GM21367 (cell line): ENCODE measurements at regions not wholly inside any gene's neighbourhood (a gene's known extent, or its start where the extent isn't known, plus 50 kb on each side); places are given as distances from the start of the nearest gene placed in this dataset.

ENCODE experiments used
- ATAC-seq: cut with Tn5 transposase; IDR thresholded peaks from one replicate; pipeline ENCODE4 v1.9.1; 2021; ENCODE audit not compliant: unreplicated experiment

DNA sequence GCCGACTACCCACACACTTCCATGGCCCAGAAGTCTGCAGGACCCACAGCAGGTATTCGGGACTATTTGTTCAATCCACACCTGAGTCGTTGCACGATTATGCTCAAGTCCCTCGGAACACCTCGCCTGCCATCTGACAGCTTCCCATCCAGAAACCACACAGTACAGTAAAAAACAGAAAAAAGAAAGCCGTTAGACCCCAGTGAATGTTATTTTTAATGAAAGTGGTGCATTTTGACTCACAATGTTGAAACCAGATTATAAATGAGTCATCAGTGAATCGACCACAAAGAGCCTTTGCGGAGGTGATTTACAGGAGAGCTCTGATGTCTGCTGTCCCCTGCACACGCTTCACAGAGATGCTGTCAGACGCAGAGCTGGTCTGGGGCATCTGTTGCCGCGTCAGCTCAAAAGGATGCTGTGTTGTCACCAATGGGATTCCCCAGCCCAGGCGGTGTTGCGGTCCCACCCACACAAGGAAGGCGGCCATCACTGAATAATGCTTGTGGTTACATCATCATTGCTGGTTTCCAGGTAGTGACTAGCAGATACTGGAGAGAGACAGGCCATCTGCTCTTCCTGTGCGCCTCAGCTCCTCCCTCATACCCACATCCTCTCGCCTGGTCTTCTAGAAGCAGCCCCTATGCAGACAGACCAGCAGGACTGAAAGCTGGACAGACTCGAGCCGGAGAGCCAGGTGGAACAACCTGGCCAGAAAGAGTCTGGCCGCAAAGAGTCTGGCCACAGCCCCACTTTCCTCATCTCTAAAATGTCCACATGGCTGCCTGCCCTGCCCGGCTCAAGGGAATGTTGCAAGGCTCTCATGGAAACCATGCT lies 116.8 kb downstream of the TOMM20 start:
- peak; percentile 65 for ATAC-seq

DNA sequence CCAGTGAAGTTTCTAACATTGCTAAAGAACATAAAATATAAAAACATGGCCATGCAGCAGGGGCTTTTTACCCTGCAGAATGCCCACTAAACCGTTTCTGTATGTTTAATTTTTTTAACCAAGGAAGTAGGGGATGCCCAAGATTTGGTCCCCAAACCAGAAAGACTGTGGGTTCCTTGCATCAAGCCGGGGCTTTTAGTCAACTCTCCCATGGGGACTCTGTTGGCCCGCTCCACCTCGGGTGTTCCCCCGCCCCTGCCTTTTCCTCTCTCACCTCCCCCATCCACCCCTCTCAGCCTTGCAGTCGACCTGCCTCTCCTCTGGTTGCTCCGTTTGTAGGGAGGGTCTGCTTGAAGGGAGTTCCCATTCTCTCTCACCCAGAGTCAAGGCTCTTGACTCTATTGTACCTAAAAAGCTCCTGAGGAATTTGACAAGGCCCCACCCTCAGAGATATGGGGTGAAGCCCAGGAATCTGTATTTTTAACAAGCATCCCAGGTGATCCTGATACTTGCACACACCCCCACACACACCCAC lies 117.5 kb downstream of the TOMM20 start:
- no peak for ATAC-seq

DNA sequence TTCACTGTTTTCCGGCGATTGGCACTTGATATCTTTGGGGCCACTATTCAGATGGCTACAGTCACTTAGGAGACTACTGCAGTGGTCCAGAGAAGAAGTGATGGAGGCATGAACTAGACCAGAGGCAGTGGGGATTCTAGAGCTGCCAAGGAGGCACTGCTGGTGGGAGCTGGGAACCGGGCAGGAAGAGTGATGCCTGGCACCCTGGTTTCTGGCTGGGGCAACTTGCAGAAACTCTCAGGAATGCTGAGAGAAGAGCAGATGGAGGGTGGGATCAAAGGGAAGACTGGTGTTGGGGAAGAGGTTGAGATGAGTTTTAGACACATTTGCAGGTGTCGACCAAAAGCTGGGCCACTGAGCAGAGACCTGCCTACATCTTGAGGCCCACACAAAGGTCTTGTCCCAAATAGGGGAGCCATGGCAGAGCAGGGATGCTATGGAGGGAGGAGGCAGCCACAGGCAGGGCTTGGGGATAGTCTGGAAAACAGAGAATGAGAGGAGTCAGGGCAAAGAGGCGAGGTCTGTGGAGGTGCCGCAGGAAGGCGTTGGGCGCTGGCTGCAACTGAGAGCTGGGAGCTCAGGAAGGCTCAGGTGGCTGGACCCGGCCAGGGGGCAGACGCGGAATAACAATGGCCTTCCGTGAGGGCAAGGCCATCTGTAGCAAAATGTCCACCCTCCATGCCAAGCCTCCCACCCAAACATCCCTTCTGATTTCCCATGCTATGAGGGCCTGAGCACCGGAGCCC lies 118.9 kb downstream of the TOMM20 start:
- no peak for ATAC-seq

DNA sequence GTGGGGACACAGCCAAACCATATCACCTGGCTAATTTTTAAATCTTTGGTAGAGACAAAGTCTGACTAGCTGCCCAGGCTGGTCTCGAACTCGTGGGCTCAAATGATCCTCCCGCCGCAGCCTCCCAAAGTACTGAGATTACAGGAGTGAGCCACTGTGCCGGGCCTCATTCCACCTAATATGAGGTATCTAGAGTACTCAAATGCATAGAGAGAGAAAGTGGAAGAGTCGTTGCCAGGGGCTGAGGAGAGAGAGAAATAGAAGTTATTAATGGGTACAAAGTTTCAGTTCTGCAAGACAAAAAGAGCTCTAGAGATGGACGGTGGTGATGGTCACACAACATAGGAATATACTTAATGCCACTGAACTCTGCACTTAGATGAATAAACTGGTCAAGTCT lies 119.6 kb downstream of the TOMM20 start:
- ATAC-seq, result no peak

DNA sequence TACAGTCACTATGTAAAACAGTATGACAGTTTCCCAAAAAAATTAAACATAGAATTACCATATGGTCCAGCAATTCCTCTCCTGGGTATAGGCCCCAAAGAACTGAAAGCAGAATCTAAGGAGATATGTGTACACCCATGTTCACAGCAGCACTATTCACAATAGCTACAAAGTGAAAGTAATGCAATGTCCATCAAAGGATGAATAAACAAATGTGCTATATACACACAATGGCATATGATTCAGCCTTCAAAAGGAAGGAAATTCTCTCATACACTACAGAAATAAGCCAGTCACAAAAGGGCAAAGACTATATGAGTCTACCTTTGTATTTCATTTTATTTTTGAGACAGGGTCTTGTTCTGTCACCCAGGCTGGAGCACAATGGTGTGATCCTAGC lies 120.4 kb downstream of the TOMM20 start:
- ATAC-seq, result no peak

DNA sequence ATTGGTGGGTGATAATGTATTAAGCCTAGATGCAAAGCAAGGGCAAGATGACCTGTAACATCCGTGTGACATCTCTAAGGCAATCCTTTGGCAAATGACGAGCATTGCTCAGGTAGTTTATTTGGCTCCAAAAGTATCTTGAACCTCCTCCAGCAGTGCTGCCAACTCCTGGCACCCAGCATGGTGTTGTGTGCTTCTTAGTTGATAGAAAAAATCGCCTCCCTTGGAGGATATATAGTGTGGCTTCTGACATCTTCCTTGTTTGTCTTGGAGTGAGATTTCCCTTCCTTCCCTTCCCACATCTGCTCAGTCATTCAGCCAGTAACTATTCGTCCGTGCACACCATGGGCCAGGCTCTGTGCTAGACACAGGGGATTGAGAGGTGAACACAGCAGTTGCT lies 121.8 kb downstream of the TOMM20 start:
- ATAC-seq, result no peak

DNA sequence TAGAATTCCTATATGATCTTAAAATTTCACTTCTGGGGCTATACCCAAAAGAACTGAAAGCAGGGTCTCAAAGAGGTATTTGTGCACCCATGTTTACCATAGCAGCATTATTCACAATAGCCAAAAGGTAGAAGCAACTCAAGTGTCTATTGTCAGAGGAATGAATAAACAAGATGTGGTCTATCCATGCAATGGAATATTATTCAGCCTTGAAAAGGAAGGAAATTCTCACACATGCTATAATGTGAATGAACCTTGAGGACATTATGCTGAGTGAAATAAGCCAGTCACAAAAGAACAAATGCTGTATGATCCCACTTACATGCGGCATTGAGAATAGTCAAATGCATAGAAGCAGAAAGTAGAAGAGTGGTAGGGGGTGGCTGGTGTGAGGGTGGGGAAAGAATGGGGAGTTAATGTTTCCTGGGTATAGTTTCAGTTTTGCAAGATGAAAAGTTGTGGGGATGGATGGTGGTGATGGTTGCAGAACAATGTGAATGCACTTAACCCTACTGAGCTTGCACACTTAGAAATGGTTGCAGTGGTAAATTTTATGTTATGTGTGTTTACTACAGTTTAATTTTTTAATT lies 122.4 kb downstream of the TOMM20 start:
- no peak for ATAC-seq

DNA sequence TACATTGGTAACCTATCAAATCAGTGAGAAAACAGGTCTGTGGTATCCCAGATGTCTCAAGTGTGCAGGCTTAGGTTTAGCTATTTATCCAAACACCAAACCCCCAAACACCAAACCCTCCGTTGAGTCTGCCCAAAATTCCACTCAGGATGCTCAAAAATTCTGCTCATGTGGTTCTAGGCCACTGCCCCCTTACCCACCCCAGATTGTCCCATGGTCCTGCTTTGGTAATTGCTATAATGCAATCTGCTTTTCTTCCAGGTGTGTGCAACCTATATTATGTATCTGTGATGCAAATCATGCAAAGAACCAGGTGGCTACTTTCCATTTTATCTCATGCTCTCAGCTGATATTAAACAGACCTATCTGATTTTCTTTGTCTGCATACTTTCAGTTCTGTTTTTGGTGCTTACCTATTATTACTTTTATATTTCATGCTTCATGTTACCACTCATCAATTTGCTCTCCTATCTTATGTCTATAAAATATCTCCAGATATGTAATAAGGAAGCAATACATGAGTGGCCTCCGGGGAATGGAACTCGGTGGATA lies 123.7 kb downstream of the TOMM20 start:
- no peak for ATAC-seq

DNA sequence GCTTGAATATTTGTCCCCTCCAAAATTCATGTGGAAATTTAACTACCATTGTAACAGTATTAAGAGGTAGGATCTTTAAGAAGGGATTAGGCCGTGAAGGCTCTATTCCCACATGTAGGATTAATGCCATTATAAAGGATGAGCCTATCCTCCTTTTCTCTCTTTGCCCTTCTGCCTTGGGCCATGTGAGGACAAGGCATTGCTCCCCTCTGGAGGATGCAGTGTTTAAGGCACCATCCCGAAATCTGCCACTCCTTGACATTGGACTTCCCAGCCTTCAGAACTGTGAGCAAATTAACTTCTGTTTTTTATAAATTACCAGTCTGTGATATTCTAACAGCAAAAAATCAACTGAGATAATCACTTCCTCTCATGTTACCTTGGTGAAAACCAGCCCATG lies 124.4 kb downstream of the TOMM20 start:
- ATAC-seq, result no peak

DNA sequence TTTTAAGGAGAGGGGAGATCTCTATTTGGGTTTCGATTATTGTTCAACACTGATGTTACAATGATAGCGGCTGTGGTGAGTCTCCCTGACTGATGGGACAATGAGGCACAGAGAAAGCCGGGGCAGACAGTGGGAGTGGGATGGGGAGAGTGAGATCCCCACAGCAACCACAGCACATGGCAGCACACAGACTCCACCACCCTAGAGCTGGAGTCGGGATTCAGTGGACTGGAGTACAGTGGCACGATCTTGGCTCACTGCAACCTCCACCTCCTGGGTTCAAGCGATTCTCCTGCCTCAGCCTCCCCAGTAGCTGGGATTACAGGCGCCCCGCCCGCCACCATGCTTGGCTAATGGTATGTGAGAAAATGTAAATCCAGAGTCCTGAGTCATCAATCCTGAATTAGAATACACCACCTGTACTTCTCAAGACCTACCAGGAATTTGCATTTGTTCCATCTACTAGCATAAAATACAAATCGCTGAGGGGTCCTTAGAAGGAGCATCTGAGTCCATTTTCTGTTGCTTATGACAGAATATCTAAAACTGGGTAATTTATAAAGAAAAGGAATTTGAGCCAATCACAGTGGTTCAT lies 125.8 kb downstream of the TOMM20 start:
- no peak for ATAC-seq

DNA sequence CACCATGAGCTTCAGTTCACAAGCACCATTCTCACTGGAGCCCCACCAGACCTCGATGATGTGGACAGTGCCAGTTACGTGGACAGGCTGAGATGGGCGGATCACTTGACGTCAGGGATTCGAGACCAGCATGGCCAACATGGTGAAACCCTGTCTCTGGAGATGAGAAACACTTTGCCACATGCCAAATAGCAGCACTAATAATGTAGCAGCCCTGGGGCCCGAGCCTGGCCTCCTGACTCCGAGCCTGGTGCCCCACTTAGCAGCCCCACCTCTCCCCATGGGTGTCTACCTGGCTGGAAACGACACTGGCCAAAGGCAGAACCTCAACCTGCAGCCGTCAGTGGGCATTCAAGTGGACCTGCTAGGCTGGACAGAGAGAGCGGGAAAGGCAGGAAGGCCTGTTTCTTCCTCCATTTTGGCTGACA lies 129.1 kb downstream of the TOMM20 start:
- ATAC-seq, result no peak

DNA sequence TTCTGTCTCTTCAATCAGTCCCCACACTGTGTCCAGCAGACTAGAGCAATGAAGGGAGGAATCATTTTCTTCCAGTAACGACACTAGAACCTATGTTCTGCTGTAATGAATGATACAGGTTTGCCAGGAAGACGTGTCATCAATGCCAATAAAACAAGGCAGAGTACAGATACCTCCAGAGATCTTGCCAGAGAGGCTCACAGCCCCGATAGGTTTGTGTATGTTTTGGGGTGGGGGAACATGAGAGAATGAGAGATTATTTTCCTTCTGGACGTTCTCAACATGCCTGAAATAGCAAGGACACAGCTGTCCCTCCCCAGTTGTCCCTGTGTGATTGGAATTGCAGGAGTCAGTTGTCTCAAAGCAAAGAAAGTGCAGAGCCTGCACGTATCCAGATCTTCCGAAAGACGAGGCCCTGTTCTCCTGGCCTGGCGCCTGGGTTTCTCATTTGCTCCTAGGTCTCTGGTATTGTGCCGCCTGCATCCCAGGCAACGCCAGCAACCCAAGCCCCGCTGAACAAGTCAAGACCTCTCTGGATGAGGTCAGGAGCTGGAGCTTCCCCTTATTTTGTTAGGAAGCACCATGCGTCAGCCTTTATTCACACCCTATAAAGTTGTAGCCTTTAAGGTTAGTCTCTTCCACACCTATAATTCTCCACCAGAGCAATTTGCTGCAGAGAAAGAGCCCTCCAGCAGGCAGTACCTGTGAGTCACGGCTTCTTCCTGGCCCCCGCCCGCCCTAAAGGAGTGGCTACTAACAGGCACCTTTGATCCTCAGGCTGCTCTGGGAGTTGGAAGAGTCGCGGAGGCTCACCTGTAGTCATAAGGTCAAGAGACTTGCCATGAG lies 130.5 kb downstream of the TOMM20 start:
- no peak for ATAC-seq

DNA sequence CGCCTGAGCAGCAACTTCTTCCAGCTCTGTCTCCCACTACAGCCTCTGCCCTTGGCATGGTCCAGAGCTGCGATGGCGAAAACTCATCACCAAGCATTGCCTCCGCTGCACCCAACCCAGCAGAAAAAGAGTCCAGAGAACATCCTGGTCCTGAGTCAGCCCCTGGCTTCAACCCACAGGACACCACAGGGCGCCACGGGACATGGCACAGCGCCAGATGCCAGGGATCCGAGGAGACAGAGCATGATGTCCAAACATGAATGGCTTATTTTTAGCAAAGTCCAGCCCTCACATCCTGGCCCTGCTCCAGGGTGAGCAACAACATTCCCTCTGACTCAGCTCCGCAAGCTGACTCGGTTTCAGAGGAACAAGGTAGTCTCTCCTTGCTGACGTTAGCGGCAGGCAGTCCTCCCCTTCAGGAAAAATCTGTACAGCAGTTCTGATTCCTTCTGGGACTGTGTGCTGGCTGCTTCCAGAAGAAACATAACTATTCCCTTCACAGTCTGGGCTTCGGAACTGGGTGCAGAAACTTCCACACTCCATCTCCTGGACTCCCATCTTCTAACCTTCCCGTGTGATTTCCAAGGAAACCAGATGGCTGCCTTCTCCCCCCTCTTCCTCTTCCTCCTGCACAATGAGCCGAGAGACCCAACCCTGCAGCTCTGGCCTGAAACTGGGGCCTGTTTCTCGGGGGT lies 131.3 kb downstream of the TOMM20 start:
- no peak for ATAC-seq

DNA sequence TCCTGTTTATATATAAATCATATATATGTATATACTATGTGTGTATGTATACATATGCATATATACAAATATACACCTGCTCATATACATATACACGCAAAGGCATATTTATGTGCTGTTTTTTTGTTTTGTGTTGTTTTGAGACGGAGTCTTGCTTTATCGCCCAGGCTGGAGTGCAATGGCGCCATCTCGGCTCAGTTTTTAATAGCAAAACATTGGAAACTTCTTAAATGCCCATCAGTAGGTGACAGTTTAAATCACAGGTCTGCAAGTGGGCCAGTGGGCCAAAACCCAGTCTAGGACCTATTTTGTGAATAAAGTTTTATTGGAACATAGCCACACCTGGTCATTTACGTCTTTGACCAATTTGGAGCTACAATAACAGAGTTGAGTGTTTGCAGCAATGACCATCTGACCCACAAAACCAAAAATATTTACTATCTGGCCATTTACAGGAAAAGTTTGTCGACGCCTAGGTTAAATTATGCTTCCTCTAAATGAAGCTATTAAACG lies 132.3 kb downstream of the TOMM20 start:
- ATAC-seq, result no peak

DNA sequence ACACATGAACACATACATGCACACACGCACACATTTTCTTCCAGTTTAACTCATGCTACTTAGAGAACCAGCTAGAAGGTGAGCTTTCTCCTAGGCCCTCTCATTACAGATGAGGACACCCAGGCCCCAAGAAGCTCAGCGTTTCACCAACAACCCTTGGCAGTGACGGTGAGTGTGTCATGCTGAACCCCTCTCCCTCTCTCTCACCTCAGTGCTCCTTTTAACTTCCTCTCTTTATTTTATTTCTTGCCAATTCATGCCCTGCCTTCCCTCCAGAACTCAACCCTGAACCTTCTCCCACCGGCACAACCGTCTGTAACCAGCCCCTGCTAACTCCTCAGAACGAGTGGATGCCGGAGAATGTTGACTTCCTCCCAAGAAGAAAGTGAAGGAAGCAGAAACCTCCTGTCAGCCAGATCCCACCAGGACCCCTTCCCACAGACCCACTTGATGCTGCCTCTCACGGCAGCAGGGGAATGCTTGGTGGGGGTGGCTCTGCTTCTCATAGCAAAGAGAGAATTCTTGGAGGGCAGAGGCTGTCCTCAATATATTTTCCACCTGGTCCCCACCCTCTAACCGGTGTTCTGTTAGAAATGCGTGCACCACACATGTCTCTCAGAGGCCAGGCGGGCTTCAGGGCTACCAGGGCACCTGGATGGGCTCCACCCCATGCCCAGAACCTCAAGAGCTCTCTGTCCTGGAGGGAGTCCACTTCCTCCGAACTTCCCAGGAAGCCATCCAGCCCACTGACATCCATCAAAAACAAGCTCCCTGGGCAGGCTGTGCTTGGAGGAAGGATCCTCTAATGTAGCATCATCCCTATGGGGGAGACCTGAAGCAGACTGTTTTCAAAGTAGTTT lies 134.0 kb downstream of the TOMM20 start:
- ATAC-seq, result no peak

DNA sequence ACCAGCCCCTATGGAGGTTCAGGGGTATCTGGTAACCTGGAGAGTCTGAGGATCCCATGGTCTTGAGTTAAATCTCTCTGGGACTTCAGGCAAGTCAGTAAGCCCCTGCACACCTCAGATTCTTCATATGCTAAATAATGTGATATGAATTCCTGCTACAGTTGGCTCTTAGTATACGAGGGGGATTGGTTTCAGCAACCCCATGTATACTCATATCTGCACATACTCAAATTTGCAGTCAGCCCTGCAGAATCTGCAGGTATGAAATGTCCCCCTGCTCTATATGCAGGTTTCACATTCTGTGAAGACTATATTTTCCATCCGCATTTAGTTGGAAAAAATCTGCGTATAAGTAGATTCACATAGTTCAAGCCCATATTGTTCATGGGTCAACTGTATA lies 136.6 kb downstream of the TOMM20 start:
- no peak for ATAC-seq

DNA sequence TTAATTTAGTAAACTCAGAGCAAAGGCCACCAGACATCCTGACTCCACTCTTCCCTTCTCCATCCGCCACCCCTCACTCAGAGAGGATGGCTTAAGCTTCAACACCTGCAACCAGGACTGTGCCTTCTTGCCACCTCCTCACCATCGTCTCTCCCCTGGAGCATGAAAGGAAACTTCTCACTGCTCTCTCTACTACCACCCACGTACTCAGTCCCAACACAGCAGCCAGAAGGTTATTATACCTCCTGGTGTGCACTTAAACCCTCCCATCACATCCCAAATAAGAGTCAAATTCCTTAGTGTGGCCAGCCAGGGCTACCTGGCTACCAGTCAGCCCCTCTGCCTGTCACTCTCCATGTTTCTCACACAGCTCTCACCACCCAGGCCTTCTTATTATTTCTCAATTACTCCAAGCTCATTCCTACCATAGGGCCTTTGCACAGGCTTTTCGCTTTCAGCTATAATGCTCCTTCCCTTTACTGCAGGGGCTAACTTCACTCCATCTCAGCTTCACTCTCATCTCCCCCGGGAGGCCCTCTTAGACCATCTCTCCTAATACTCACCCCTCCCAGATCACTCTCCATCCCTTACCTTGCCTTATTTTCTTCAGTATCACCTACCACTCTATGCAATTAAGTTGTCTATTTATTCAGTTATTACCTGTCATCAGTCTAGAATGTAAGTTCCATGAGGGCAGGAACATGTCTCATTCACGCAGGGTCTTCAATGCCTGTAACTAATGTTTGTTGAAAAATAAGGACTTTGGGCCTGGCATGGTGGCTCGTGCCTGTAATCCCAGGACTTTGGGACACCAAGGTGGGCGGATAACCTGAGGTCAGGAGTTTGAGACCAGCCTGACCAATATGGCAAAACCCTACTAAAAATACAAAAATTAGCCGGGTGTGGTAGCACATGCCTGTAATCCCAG lies 137.5 kb downstream of the TOMM20 start:
- no peak for ATAC-seq
